HG03039 (cell line): ENCODE measurements at regions not wholly inside any gene's neighbourhood (a gene's known extent, or its start where the extent isn't known, plus 50 kb on each side); places are given as distances from the start of the nearest gene placed in this dataset.
"Not testable (repeated sequence)": the region's sequence is repeated elsewhere in the genome, so short reads cannot be mapped to it uniquely, and the experiment has no call there.

Source experiments
- ATAC-seq: cut with Tn5 transposase; IDR thresholded peaks from one replicate; pipeline ENCODE4 v1.9.1; 2021; ENCODE audit warnings: mild to moderate bottlenecking, moderate library complexity; ENCODE audit not compliant: unreplicated experiment

- no peak for ATAC-seq
Observed at GRCh38 chr1:195275710-195276109, 1332.5 kb downstream of the KCNT2 start.

DNA sequence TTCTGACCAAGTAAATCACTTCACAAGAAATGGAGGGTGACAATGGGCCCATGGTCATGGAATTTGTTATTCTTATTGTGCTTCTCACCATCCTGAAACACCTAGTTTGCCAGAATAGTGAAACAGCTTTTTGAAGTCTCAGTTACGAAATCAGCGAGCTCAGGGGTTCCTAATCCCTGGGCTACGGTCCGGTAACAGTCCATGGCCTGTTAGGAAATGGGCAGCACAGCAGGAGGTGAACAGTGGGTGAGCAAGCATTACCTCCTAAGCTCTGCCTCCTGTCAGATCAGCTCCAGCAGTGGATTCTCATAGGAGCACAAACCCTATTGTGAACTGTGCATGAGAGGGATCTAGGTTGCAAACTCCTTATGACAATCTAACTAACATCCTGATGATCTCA is 1356.3 kb downstream of the KCNT2 start:
- ATAC-seq, result no peak

GRCh38 chr1:195243492-195243891 is 1364.7 kb downstream of the KCNT2 start:
- ATAC-seq, result no peak

- no peak for ATAC-seq
Observed at GRCh38 chr1:195241066-195241465, 1367.2 kb downstream of the KCNT2 start.

- no peak for ATAC-seq
Observed at GRCh38 chr1:195238313-195238712, 1369.9 kb downstream of the KCNT2 start.

DNA sequence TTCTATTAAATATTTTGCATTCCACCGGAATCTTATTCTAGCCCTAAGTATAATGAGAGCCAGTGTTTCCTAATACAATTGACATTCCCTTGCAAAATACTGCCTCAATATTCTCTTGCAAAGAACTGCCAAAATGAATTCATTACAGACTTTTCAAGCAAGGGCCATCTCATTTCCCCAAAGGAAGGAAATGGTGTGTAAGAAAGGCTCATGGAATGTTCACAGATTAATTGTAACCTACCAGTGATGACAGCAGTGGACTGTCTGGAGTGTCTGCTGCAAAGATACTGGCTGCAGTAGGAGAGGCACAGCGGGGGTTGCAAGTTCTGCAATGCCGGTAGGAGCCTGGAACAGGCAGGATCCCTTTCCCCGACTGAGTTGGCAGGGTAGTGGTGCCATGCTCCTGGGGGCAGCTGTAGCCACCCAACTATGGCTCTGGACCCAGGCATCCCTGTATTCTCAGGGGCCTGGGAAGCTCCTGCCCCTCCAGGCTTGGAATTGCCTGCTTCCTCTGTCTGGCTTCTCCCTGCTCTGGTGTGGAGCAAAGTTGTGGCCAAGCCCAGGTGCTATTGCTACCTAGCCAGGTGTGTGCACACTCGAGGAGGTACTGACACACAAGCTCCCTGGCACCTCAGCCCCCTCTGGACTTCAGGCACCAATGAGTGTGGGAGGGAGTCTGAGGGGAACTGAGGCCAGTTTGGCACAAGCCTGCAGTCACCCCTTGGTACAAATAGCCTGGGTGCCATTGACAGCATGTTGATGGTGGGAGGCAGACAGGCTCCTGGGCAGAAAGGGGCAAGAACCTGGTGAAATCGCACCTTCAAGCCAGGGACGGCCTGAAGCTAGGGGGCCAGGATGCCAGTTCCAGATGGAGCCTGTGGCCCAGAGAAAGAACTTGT is 1371.0 kb downstream of the KCNT2 start:
- ATAC-seq, result no peak

GRCh38 chr1:195218428-195219212 is 1389.6 kb downstream of the KCNT2 start:
- ATAC-seq, result no peak

- ATAC-seq, result no peak
Observed at GRCh38 chr1:195202241-195202640, 1406.0 kb downstream of the KCNT2 start.

DNA sequence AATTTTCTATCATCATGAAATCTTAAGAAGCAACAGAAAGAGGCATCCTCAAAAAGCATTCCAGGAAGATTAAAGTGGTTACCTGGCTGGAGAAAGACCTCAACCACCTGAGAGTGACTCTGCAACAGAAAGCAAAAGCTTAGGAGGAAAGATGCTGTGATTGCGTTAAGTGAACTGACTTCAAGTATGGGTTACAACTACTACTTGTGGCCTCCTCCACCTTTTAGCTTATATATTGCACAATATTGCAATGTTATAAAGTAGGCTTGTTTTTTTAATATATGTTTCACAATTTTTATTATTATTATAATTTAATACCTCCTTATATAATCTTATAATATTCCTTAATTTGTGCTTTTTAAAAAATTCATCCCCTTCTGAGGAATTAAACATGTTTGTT is 1407.5 kb downstream of the KCNT2 start:
- no peak for ATAC-seq

DNA sequence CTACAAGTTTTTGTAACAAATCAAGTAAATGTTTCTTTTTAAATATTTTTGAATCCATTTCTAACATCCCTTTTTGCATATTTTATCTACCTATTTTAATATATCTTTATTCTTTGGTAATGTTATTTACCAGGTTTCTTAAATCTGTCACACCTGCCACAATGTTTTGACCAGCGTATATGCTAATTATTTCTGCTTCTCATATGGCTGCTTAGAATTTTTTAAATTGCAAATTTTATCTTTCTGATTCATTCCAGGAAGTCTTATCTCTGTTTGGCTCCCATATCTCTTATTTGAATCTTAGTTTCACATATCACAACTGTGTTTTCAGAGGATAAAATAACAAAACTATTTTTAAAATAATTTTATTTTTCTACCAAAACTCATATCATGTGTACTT is 1411.1 kb downstream of the KCNT2 start:
- no peak for ATAC-seq

GRCh38 chr1:195195423-195196057 is 1412.7 kb downstream of the KCNT2 start:
- peak; percentile 96 for ATAC-seq

GRCh38 chr1:195193134-195193533 is 1415.1 kb downstream of the KCNT2 start:
- no peak for ATAC-seq

DNA sequence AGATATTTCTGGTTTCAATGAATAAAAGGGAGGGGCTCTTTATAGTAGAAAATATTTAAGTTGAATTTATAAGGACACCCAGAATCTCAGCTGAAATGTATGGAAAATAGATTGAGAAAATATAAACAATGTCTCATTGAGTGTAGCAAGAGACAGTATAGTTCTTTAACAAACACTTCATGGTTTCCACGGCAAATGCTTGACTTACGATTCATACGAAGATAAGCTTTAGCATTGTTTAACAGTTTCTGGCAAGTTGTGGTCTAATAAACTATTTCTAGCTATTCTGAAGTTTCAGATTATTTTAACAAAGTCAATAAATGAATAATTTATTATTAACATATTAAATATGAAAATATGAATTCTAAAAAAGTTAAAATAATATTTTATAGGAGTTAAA is 1419.4 kb downstream of the KCNT2 start:
- no peak for ATAC-seq

DNA sequence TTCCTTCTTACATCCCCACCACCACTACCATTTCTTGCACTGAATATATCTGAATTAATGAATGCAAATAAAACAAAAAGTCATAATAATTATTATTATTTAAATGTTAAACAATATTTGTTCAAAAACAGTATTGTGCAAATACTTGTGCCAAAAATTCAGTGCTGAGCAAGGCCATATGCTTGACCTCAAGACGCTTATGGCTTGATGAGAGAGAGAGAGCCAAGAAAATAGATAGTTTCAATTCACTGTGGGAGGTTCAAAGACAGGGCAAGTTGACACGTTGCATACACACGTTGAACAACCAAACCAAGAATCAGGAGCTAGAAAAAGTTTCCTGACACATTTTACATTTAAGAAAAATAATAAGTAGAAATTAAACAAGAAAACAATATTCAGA is 1421.7 kb downstream of the KCNT2 start:
- no peak for ATAC-seq

DNA sequence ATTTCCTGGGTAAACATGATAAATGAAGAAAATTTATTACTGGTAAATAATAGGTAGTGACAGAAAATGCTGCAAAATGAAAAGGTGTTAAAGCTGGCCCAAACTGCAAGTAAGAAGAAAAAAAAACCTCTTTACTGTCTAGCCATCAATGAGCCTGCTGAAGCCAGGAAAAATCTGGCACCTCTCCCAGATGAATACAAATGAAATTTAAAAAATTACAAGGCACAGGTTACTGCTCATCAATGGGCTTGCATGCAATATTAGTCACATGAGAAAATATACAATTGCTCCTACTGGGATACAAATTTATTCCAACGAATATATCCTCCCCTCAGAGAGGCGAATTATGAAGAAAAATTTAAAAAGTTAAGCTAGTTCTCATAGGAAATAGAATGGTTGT is 1422.5 kb downstream of the KCNT2 start:
- ATAC-seq, result no peak

DNA sequence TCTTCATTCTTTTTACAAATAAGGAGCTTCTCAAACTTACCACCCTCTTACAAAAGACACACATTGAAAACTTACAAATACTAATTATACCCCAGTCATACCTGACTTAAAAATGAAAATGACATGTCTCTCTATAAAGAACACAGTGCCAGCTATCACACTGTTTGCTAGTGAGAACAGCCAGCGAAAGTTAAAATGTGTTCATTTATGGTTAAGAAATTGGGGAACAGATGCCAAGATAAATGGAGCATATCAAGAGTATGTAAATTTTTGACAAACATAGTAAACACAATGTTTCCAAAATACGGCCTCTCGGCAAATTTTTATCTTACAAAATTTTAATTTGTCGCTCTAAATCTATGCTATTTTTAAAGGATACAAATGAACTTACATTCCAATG is 1422.9 kb downstream of the KCNT2 start:
- ATAC-seq, result no peak

DNA sequence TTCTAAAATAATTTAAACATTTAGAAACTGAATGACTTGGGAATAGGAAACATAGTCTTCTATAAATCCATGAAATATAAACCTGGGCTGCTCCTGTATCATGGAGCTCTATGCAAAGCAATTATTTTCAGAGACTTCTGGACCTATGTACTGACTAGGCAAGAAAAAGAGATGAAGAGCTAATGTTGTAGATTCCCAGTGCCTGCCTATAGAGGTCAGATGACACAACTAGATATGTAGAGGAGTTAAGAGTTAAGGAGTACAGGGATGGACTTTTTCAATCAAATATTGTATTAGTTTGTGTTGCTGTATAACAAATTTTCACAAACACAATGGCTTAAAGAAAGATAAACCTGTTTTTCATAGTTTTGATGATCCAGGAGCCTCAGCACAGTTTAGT is 1434.5 kb downstream of the KCNT2 start:
- ATAC-seq, result no peak

- not testable (repeated sequence) for ATAC-seq
Observed at GRCh38 chr1:195159795-195160194, 1448.4 kb downstream of the KCNT2 start.

GRCh38 chr1:195158091-195158490 is 1450.1 kb downstream of the KCNT2 start:
- no peak for ATAC-seq

DNA sequence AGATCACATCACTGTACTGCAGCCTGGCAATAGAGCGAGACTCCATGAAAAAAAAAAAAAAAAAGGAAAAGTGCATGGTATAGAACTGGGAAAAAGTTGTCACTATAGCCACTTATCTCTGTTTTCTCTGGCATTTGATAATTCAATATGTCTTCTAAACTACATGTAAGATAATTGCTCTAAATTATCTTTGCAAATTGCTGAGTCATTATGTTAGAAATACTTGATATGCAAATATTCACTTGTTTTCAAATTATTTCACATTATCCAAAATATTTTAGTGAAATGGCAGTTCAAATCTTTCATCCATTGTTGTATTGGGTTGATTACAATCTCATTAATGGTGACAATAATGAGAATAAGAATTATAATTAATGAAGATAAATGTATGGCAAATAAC is 1455.1 kb downstream of the KCNT2 start:
- no peak for ATAC-seq

DNA sequence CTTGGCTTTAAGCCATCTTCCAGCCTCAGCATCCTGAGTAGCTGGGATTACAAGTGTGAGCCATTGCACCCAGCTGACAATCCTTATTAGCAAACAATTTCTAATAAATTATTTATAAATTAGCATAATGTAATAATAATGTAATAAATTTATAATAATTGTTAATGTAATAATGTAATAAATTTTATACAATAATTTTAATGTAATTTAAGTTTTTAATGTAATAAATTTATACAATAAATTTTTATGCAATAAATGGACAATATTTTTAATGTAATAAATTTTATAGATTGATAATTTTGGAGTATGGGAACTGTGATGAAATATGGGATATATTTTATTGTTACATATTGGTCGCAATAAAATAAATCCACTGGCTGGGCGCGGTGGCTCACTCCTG is 1457.5 kb downstream of the KCNT2 start:
- ATAC-seq, result no peak

- no peak for ATAC-seq
Observed at GRCh38 chr1:195141294-195141693, 1466.9 kb downstream of the KCNT2 start.
